Astrocyte (in vitro differentiated cells and primary cell): ENCODE measurements at regions not wholly inside any gene's neighbourhood (a gene's known extent, or its start where the extent isn't known, plus 50 kb on each side); places are given as distances from the start of the nearest gene placed in this dataset.

Experiments used
- DNase-seq: peaks from one replicate; pipeline ENCODE4 v3.0.0-alpha.2; 2010; ENCODE audit warnings: low read depth
- FAIRE-seq: peaks from 2 replicates; lab custom pipeline; 2011; peaks lifted over from hg19 to GRCh38; lab: Jason Lieb, UNC
- H2AFZ ChIP-seq: 2 replicates; pipeline ENCODE4 v1.6.0; 2012; ENCODE audit warnings: low read depth, low read length, inconsistent platforms
- H3K27ac ChIP-seq: 2 replicates; pipeline ENCODE4 v1.5.1; 2011; ENCODE audit warnings: low read depth, low read length, inconsistent platforms
- H3K27me3 ChIP-seq: 2 replicates; pipeline ENCODE4 v1.6.0; 2011; ENCODE audit warnings: low read length, inconsistent platforms; ENCODE audit not compliant: insufficient read depth
- H3K36me3 ChIP-seq: 2 replicates; pipeline ENCODE4 v1.5.1; 2011; ENCODE audit warnings: low read length, inconsistent platforms; ENCODE audit not compliant: insufficient read depth
- H3K4me1 ChIP-seq: 2 replicates; pipeline ENCODE4 v1.5.1; 2011; ENCODE audit warnings: low read length, inconsistent platforms; ENCODE audit not compliant: insufficient read depth
- H3K4me2 ChIP-seq: 2 replicates; pipeline ENCODE4 v1.6.0; 2012; ENCODE audit warnings: low read length, inconsistent platforms
- H3K4me3 ChIP-seq: 2 replicates; pipeline ENCODE4 v1.5.1; 2011; ENCODE audit warnings: low read depth, mild to moderate bottlenecking, low read length, inconsistent platforms; ENCODE audit not compliant: insufficient read depth
- H3K79me2 ChIP-seq: 2 replicates; pipeline ENCODE4 v1.6.0; 2012; ENCODE audit warnings: mild to moderate bottlenecking, low read length, inconsistent platforms; ENCODE audit not compliant: insufficient read depth
- H3K9ac ChIP-seq: 2 replicates; pipeline ENCODE4 v1.6.0; 2012; ENCODE audit warnings: mild to moderate bottlenecking, low read length, inconsistent platforms
- H3K9me3 ChIP-seq: 2 replicates; pipeline ENCODE4 v1.5.1; 2012; ENCODE audit warnings: low read depth, mild to moderate bottlenecking, low read length, inconsistent platforms; ENCODE audit not compliant: insufficient read depth
- H4K20me1 ChIP-seq: 2 replicates; pipeline ENCODE4 v1.6.0; 2012; ENCODE audit warnings: low read length, inconsistent platforms; ENCODE audit not compliant: insufficient read depth
- H3K27ac Mint-ChIP-seq: one replicate; pipeline ENCODE4 v1.8.0; 2021; ENCODE audit warnings: mild to moderate bottlenecking, mixed read lengths; ENCODE audit not compliant: unreplicated experiment
- H3K27me3 Mint-ChIP-seq: one replicate; pipeline ENCODE4 v1.8.0; 2021; ENCODE audit warnings: low read depth, mixed read lengths; ENCODE audit not compliant: unreplicated experiment
- H3K36me3 Mint-ChIP-seq: one replicate; pipeline ENCODE4 v1.8.0; 2021; ENCODE audit warnings: low read depth, mixed read lengths; ENCODE audit not compliant: unreplicated experiment
- H3K4me1 Mint-ChIP-seq: one replicate; pipeline ENCODE4 v1.8.0; 2021; ENCODE audit warnings: low read depth, mixed read lengths; ENCODE audit not compliant: unreplicated experiment
- H3K4me3 Mint-ChIP-seq: one replicate; pipeline ENCODE4 v1.8.0; 2021; ENCODE audit warnings: mild to moderate bottlenecking, moderate library complexity, mixed read lengths; ENCODE audit not compliant: unreplicated experiment
- H3K9me3 Mint-ChIP-seq: one replicate; pipeline ENCODE4 v1.8.0; 2021; ENCODE audit warnings: mild to moderate bottlenecking, mixed read lengths; ENCODE audit not compliant: unreplicated experiment
- CTCF ChIP-seq: IDR thresholded peaks from 2 replicates; pipeline ENCODE4 v1.5.1; 2011; ENCODE audit warnings: low read depth, mild to moderate bottlenecking, inconsistent platforms, low read length, moderate library complexity; ENCODE audit not compliant: insufficient read depth
- EZH2 ChIP-seq: IDR thresholded peaks from 2 replicates; pipeline ENCODE4 v1.6.1; 2012; ENCODE audit warnings: mild to moderate bottlenecking, low read length, inconsistent platforms; ENCODE audit not compliant: insufficient read depth

- Histone ChIP-seq H2AFZ (no peak overlapping the region), H3K4me3 (no peak overlapping the region), H3K27me3 (no peaks in the 10 kb centered on the region), H3K36me3 (no peaks in the 10 kb centered on the region), H3K4me2 (peak overlapping the region; percentile 71), H3K9me3 (no peaks in the 10 kb centered on the region), H4K20me1 (no peaks in the 10 kb centered on the region), H3K9ac (peak overlapping the region; percentile 37), H3K4me1 (peaks cover 46% of the 10 kb centered on the region), H3K27ac (peak overlapping the region; percentile 71), H3K79me2 (no peaks in the 10 kb centered on the region)
- no peak overlapping the region for H3K27ac Mint-ChIP-seq
- no peaks in the 10 kb centered on the region for H3K36me3 Mint-ChIP-seq
- H3K27me3 Mint-ChIP-seq = no peaks in the 10 kb centered on the region
- FAIRE-seq (no peak), DNase-seq (peak; percentile 47)
- H3K9me3 Mint-ChIP-seq = no peaks in the 10 kb centered on the region
- no peak for TF ChIP-seq EZH2
- no peak for TF ChIP-seq CTCF
- H3K4me1 Mint-ChIP-seq = peaks cover 42% of the 10 kb centered on the region
- H3K4me3 Mint-ChIP-seq = no peak overlapping the region
Measured at GRCh38 chr10:63711361-63711760, 190.2 kb downstream of the REEP3 start.

GRCh38 chr10:63711867-63712716 lies 190.9 kb downstream of the REEP3 start:
- peaks cover 38% of the 10 kb centered on the region for H3K4me1 Mint-ChIP-seq
- peak; percentile 93 for DNase-seq
- H3K9me3 Mint-ChIP-seq = no peaks in the 10 kb centered on the region
- peak overlapping the region; percentile 71 for H3K27ac ChIP-seq
- no peaks in the 10 kb centered on the region for H3K27me3 Mint-ChIP-seq
- no peak overlapping the region for H2AFZ ChIP-seq
- H3K4me3 ChIP-seq = no peak overlapping the region
- H3K9me3 ChIP-seq = no peaks in the 10 kb centered on the region
- peaks cover 41% of the 10 kb centered on the region for H3K4me1 ChIP-seq
- H3K4me3 Mint-ChIP-seq = no peak overlapping the region
- TF ChIP-seq CTCF = no peak
- TF ChIP-seq EZH2 = no peak
- no peaks in the 10 kb centered on the region for H3K36me3 Mint-ChIP-seq
- H3K27me3 ChIP-seq = no peaks in the 10 kb centered on the region
- H3K4me2 ChIP-seq = peak overlapping the region; percentile 71
- no peaks in the 10 kb centered on the region for H3K36me3 ChIP-seq
- no peak for FAIRE-seq
- H3K9ac ChIP-seq = peak overlapping the region; percentile 38
- no peaks in the 10 kb centered on the region for H4K20me1 ChIP-seq
- peak overlapping the region; percentile 58 for H3K27ac Mint-ChIP-seq
- H3K79me2 ChIP-seq = no peaks in the 10 kb centered on the region

GRCh38 chr10:63712717-63713115 lies 191.5 kb downstream of the REEP3 start:
- Histone ChIP-seq H3K4me3 (no peak overlapping the region), H3K4me1 (peaks cover 38% of the 10 kb centered on the region), H3K9me3 (no peaks in the 10 kb centered on the region), H2AFZ (no peak overlapping the region), H3K27me3 (no peaks in the 10 kb centered on the region), H3K4me2 (peak overlapping the region; percentile 71), H3K9ac (peak overlapping the region; percentile 38), H3K79me2 (no peaks in the 10 kb centered on the region), H3K36me3 (no peaks in the 10 kb centered on the region), H3K27ac (peak overlapping the region; percentile 55), H4K20me1 (no peaks in the 10 kb centered on the region)
- Mint-ChIP-seq H3K4me3 (no peak overlapping the region), H3K27ac (no peak overlapping the region), H3K9me3 (no peaks in the 10 kb centered on the region), H3K36me3 (no peaks in the 10 kb centered on the region), H3K4me1 (peaks cover 36% of the 10 kb centered on the region), H3K27me3 (no peaks in the 10 kb centered on the region)
- DNase-seq (no peak), FAIRE-seq (no peak)
- TF ChIP-seq CTCF = no peak
